PC-3 (cell line): ENCODE measurements at regions not wholly inside any gene's neighbourhood (a gene's known extent, or its start where the extent isn't known, plus 50 kb on each side); places are given as distances from the start of the nearest gene placed in this dataset.

ENCODE experiments used
- ATAC-seq: fragments of 200-7000 bp; cut with Tn5 transposase; 2 replicates; pipeline ENCODE4 v1.9.1; 2020; ENCODE audit warnings: mild to moderate bottlenecking, moderate library complexity
- BruUV-seq: library from RNA; stranded (reverse); fragments of 400-500 nt; replicated peaks from 2 replicates; lab custom pipeline; 2021; lab: Mats Ljungman, UMichigan
- CTCF ChIA-PET: fragments of 300-600 bp; sonication (Branson Sonifier 250); formaldehyde crosslinking; loops from one replicate; lab custom pipeline; 2022; ENCODE audit warnings: antibody characterized with exemption; lab: Charles Lee
- POLR2A ChIA-PET: fragments of 300-600 bp; sonication (Branson Sonifier 250); formaldehyde crosslinking; loops from one replicate; lab custom pipeline; 2022; ENCODE audit warnings: antibody characterized with exemption; ENCODE audit not compliant: unreplicated experiment; lab: Charles Lee
- DNase-seq: peaks from one replicate; pipeline ENCODE4 v3.0.0-alpha.2; 2015
- H2AFZ ChIP-seq: fragments of 300-600 bp; sonication (generic); 2 replicates; pipeline ENCODE4 v1.6.0; 2016; ENCODE audit warnings: antibody characterized with exemption, low read length
- H3F3A ChIP-seq: fragments of 300-600 bp; sonication (generic); one replicate; pipeline ENCODE4 v1.6.0; 2017; ENCODE audit warnings: antibody characterized with exemption, low read length, control low read depth, mild to moderate bottlenecking; ENCODE audit not compliant: unreplicated experiment
- H3K27ac ChIP-seq: fragments of 300-600 bp; sonication (generic); 2 replicates; pipeline ENCODE4 v1.5.1; 2016; ENCODE audit warnings: mild to moderate bottlenecking, low read length
- H3K27me3 ChIP-seq: fragments of 300-600 bp; sonication (generic); 2 replicates; pipeline ENCODE4 v1.6.1; 2016; ENCODE audit warnings: low read length, mixed read lengths
- H3K36me3 ChIP-seq: fragments of 300-600 bp; sonication (generic); 2 replicates; pipeline ENCODE4 v1.6.1; 2016; ENCODE audit warnings: low read depth, mixed run types, low read length, mixed read lengths
- H3K4me1 ChIP-seq: fragments of 300-600 bp; sonication (generic); 2 replicates; pipeline ENCODE4 v1.5.1; 2016; ENCODE audit warnings: low read length; ENCODE audit not compliant: insufficient read depth
- H3K4me2 ChIP-seq: fragments of 300-600 bp; sonication (generic); 2 replicates; pipeline ENCODE4 v1.6.0; 2016; ENCODE audit warnings: low read length
- H3K4me3 ChIP-seq: fragments of 300-600 bp; sonication (generic); 2 replicates; pipeline ENCODE4 v1.5.1; 2016; ENCODE audit warnings: mild to moderate bottlenecking, low read length, mixed read lengths
- H3K79me2 ChIP-seq: fragments of 300-600 bp; sonication (generic); 2 replicates; pipeline ENCODE4 v1.6.1; 2017; ENCODE audit warnings: low read length, mixed read lengths
- H3K9ac ChIP-seq: fragments of 300-600 bp; sonication (generic); 2 replicates; pipeline ENCODE4 v1.6.0; 2016; ENCODE audit warnings: mild to moderate bottlenecking, low read length
- H3K9me2 ChIP-seq: fragments of 300-600 bp; sonication (generic); replicated peaks from 2 replicates; pipeline ENCODE4 v1.6.1; 2016; ENCODE audit warnings: mixed run types, low read length, mixed read lengths
- H3K9me3 ChIP-seq: fragments of 300-600 bp; sonication (generic); 2 replicates; pipeline ENCODE4 v1.6.1; 2016; ENCODE audit warnings: low read length, mixed read lengths
- H4K20me1 ChIP-seq: fragments of 300-600 bp; sonication (generic); 2 replicates; pipeline ENCODE4 v1.6.1; 2016; ENCODE audit warnings: low read length, mixed read lengths
- CTCF ChIP-seq: fragments of 300-600 bp; sonication (generic); conservative IDR thresholded peaks from 2 replicates; pipeline ENCODE4 v1.5.1; 2017; ENCODE audit warnings: antibody characterized with exemption, low read depth, mild to moderate bottlenecking, low read length
- EZH2 ChIP-seq: fragments of 300-600 bp; sonication (generic); IDR thresholded peaks from one replicate; pipeline ENCODE4 v1.6.1; 2017; ENCODE audit warnings: antibody characterized with exemption, mild to moderate bottlenecking, low read length; ENCODE audit not compliant: unreplicated experiment
- EZH2phosphoT487 ChIP-seq: fragments of 300-600 bp; sonication (generic); IDR thresholded peaks from 2 replicates; pipeline ENCODE4 v1.6.1; 2018; ENCODE audit warnings: mild to moderate bottlenecking, antibody characterized with exemption, low read length, borderline replicate concordance
- intact Hi-C: fragments of 100-400 bp; cut with micrococcal nuclease; formaldehyde crosslinking; loops from 2 replicates; pipeline ENCODE4 v1.9.0; 2023

GRCh38 chr2:43050866-43051265 is 175.5 kb downstream of the ZFP36L2 start:
- Histone ChIP-seq H3K4me3 (no peak overlapping the region), H3K9me3 (no peaks in the 10 kb centered on the region), H3K9ac (no peak overlapping the region), H4K20me1 (no peaks in the 10 kb centered on the region), H3K36me3 (no peaks in the 10 kb centered on the region), H3K27ac (peak overlapping the region; percentile 18; the same call in 1 of the 2 replicates), H2AFZ (peak overlapping the region; percentile 27; the same call in 1 of the 2 replicates), H3K27me3 (no peaks in the 10 kb centered on the region), H3K4me2 (0 out of 2 replicates have a peak overlapping the region, but pooled peaks have one; percentile 18), H3F3A (no peaks in the 10 kb centered on the region), H3K4me1 (peaks cover 27% of the 10 kb centered on the region), H3K79me2 (no peaks in the 10 kb centered on the region), H3K9me2 (no peaks in the 10 kb centered on the region)
- intact Hi-C loops, result no loop called here
- BruUV-seq, result no TSS peak
- POLR2A ChIA-PET, result interaction anchor here (0.5 kb wide), 1 partner anchor 166 kb away, joined by 10 read pairs; no protein-coding TSS in a partner anchor
- DNase-seq (no peak), ATAC-seq (no peak)
- CTCF ChIA-PET, result no interaction called here
- no peak for TF ChIP-seq CTCF
- no peak for TF ChIP-seq EZH2phosphoT487
- no peak for TF ChIP-seq EZH2

- no peaks in the 10 kb centered on the region for H3K9me2 ChIP-seq
- H3K4me1 ChIP-seq, result peaks cover 27% of the 10 kb centered on the region
- H3K4me2 ChIP-seq, result no peak overlapping the region
- no peaks in the 10 kb centered on the region for H4K20me1 ChIP-seq
- no peak for DNase-seq
- TF ChIP-seq EZH2phosphoT487 (no peak), CTCF (no peak), EZH2 (no peak)
- no peak overlapping the region for H3K4me3 ChIP-seq
- no peaks in the 10 kb centered on the region for H3K27me3 ChIP-seq
- no peaks in the 10 kb centered on the region for H3F3A ChIP-seq
- ATAC-seq, result no peak
- intact Hi-C loops, result no loop called here
- BruUV-seq, result no TSS peak
- H3K9ac ChIP-seq, result no peak overlapping the region
- H2AFZ ChIP-seq, result no peak overlapping the region
- CTCF ChIA-PET, result no interaction called here
- no peaks in the 10 kb centered on the region for H3K36me3 ChIP-seq
- H3K27ac ChIP-seq, result no peak overlapping the region
- POLR2A ChIA-PET, result no interaction called here
- H3K79me2 ChIP-seq, result no peaks in the 10 kb centered on the region
- no peaks in the 10 kb centered on the region for H3K9me3 ChIP-seq
Observed at GRCh38 chr2:43049836-43050801, 176.3 kb downstream of the ZFP36L2 start.
